ENCODE measurements at regions not wholly inside any gene's neighbourhood (a gene's known extent, or its start where the extent isn't known, plus 50 kb on each side); places are given as distances from the start of the nearest gene placed in this dataset.

- Mint-ChIP-seq H3K27ac (no peak overlapping the region), H3K36me3 (ENCODE audit: low read depth) (no peaks in the 10 kb centered on the region), H3K27me3 (no peaks in the 10 kb centered on the region), H3K4me1 (no peaks in the 10 kb centered on the region), H3K9me3 (peaks cover 20% of the 10 kb centered on the region), H3K4me3 (no peak overlapping the region)
- ATAC-seq (no peak), DNase-seq (no peak)
Measured at GRCh38 chr17:70955441-70955840, 786.1 kb downstream of the KCNJ2 start.

DNA sequence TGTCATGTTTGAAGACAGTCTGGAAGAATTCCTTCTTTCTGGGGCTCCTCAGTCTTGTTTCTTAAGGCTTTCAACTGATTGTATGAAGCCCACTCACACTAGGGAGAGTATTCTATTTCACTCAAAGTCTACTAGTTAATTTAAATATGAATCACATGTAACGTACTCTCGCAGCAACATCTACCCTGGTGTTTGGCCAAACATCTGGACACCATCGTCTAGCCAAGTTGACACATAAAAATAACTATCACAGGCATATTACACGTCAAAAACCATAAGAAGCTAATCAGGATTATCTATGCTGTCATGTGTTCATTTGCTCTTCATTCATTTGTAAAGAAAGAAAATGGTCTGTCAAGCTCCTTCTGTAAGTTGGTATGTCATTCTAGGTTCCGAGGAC is 787.4 kb downstream of the KCNJ2 start:
- no peaks in the 10 kb centered on the region for H3K4me1 Mint-ChIP-seq
- no peaks in the 10 kb centered on the region for H3K27me3 Mint-ChIP-seq
- no peaks in the 10 kb centered on the region for H3K36me3 Mint-ChIP-seq (ENCODE audit: low read depth)
- no peak overlapping the region for H3K4me3 Mint-ChIP-seq
- peaks cover 15% of the 10 kb centered on the region for H3K9me3 Mint-ChIP-seq
- DNase-seq (no peak), ATAC-seq (no peak)
- H3K27ac Mint-ChIP-seq: no peak overlapping the region

DNA sequence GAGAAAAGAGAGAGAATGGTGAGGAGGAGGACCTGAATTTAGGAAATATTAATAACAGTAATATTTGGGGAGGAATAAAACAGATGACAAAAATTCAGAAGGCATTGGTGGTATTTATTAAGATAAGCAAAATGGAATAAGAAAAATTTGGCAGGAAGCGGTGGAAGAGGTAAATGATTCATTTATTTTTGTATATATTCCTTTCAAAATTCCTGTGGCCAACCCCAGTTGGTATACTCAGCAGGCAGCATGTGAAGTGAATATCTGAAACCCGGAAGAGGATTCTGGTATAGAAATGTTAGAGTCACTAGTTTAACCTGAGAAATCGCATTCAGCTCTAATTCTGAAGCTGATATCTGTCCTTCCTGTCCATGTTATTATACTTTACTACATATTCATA is 792.0 kb downstream of the KCNJ2 start:
- no peaks in the 10 kb centered on the region for H3K4me1 Mint-ChIP-seq
- H3K4me3 Mint-ChIP-seq: no peak overlapping the region
- no peak overlapping the region for H3K27ac Mint-ChIP-seq
- DNase-seq (no peak), ATAC-seq (no peak)
- H3K9me3 Mint-ChIP-seq: peaks cover 19% of the 10 kb centered on the region
- H3K36me3 Mint-ChIP-seq (ENCODE audit: low read depth): no peaks in the 10 kb centered on the region
- H3K27me3 Mint-ChIP-seq: no peaks in the 10 kb centered on the region

DNA sequence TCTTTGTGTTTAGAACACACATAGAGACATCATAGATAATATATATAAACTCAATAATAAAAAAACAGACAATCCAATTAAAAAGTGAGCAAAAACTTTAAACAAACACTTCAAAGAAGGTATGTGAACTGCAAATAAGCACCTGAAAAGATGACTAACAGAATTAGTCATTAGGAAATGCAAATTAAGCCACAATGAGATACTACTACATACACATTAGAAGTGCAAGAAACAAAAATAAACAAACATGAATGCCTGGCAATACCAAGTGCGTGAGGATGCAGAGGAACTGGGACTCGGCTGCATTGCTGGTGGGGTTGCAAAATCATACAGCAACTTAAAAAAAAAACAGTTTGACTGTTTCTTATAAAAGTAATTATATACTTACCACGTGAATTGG is 799.0 kb downstream of the KCNJ2 start:
- no peak for ATAC-seq
- no peaks in the 10 kb centered on the region for H3K4me1 Mint-ChIP-seq
- no peaks in the 10 kb centered on the region for H3K36me3 Mint-ChIP-seq (ENCODE audit: low read depth)
- H3K9me3 Mint-ChIP-seq: peaks cover 18% of the 10 kb centered on the region
- DNase-seq: no peak
- H3K27me3 Mint-ChIP-seq: no peaks in the 10 kb centered on the region
- no peak overlapping the region for H3K4me3 Mint-ChIP-seq
- no peak overlapping the region for H3K27ac Mint-ChIP-seq

GRCh38 chr17:70969521-70970034 is 800.2 kb downstream of the KCNJ2 start:
- Mint-ChIP-seq H3K4me1 (no peaks in the 10 kb centered on the region), H3K4me3 (no peak overlapping the region), H3K27ac (no peak overlapping the region), H3K27me3 (no peaks in the 10 kb centered on the region), H3K9me3 (peaks cover 18% of the 10 kb centered on the region), H3K36me3 (ENCODE audit: low read depth) (no peaks in the 10 kb centered on the region)
- no peak for ATAC-seq
- no peak for DNase-seq

- H3K4me1 Mint-ChIP-seq: no peaks in the 10 kb centered on the region
- no peaks in the 10 kb centered on the region for H3K9me3 Mint-ChIP-seq
- no peaks in the 10 kb centered on the region for H3K36me3 Mint-ChIP-seq (ENCODE audit: low read depth)
- DNase-seq: no peak
- no peak for ATAC-seq
- H3K27ac Mint-ChIP-seq: no peak overlapping the region
- H3K4me3 Mint-ChIP-seq: no peak overlapping the region
- no peaks in the 10 kb centered on the region for H3K27me3 Mint-ChIP-seq
Measured at GRCh38 chr17:70976447-70976846, 807.1 kb downstream of the KCNJ2 start.

- no peaks in the 10 kb centered on the region for H3K27me3 Mint-ChIP-seq
- no peak for DNase-seq
- H3K9me3 Mint-ChIP-seq: peaks cover 27% of the 10 kb centered on the region
- no peak overlapping the region for H3K4me3 Mint-ChIP-seq
- peaks cover 2% of the 10 kb centered on the region for H3K36me3 Mint-ChIP-seq (ENCODE audit: low read depth)
- no peaks in the 10 kb centered on the region for H3K4me1 Mint-ChIP-seq
- H3K27ac Mint-ChIP-seq: no peak overlapping the region
- ATAC-seq: no peak
Measured at GRCh38 chr17:70984873-70985272, 815.5 kb downstream of the KCNJ2 start.

- H3K27ac Mint-ChIP-seq: no peak overlapping the region
- H3K27me3 Mint-ChIP-seq: no peaks in the 10 kb centered on the region
- ATAC-seq (no peak), DNase-seq (no peak)
- H3K9me3 Mint-ChIP-seq: peaks cover 41% of the 10 kb centered on the region
- no peaks in the 10 kb centered on the region for H3K4me1 Mint-ChIP-seq
- no peak overlapping the region for H3K4me3 Mint-ChIP-seq
- peaks cover 2% of the 10 kb centered on the region for H3K36me3 Mint-ChIP-seq (ENCODE audit: low read depth)
Measured at GRCh38 chr17:70987867-70988340, 818.6 kb downstream of the KCNJ2 start.

GRCh38 chr17:70988622-70989021 is 819.3 kb downstream of the KCNJ2 start:
- Mint-ChIP-seq H3K36me3 (ENCODE audit: low read depth) (peaks cover 2% of the 10 kb centered on the region), H3K4me3 (no peak overlapping the region), H3K27ac (no peak overlapping the region), H3K4me1 (no peaks in the 10 kb centered on the region), H3K9me3 (peaks cover 39% of the 10 kb centered on the region), H3K27me3 (no peaks in the 10 kb centered on the region)
- DNase-seq: no peak
- ATAC-seq: no peak

- Mint-ChIP-seq H3K27me3 (no peaks in the 10 kb centered on the region), H3K9me3 (peaks cover 39% of the 10 kb centered on the region), H3K36me3 (ENCODE audit: low read depth) (peaks cover 2% of the 10 kb centered on the region), H3K4me3 (no peak overlapping the region), H3K4me1 (no peaks in the 10 kb centered on the region), H3K27ac (no peak overlapping the region)
- no peak for ATAC-seq
- no peak for DNase-seq
Measured at GRCh38 chr17:70989280-70989679, 819.9 kb downstream of the KCNJ2 start.

DNA sequence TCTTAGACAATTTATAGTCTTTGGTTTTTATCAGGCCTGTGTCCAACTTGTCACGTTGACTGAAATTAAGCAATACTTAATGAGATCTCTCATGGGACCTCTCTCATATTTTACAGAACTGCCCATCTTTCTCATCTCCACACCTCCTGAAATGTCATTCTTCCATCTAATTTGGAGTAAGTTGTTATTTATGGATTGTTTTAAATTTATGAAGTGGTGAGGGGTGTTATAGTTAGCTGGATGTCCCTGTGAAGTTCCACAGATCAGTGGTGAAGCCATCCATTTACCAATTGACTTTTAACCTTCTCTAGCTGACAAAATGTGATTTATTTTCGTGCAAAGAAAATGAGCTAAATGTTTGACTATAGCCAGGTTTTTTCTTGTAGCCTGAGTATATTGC is 824.9 kb downstream of the KCNJ2 start:
- H3K4me1 Mint-ChIP-seq: no peaks in the 10 kb centered on the region
- ATAC-seq (no peak), DNase-seq (no peak)
- H3K27me3 Mint-ChIP-seq: no peaks in the 10 kb centered on the region
- peaks cover 22% of the 10 kb centered on the region for H3K9me3 Mint-ChIP-seq
- H3K4me3 Mint-ChIP-seq: no peak overlapping the region
- H3K36me3 Mint-ChIP-seq (ENCODE audit: low read depth): no peaks in the 10 kb centered on the region
- H3K27ac Mint-ChIP-seq: no peak overlapping the region

DNA sequence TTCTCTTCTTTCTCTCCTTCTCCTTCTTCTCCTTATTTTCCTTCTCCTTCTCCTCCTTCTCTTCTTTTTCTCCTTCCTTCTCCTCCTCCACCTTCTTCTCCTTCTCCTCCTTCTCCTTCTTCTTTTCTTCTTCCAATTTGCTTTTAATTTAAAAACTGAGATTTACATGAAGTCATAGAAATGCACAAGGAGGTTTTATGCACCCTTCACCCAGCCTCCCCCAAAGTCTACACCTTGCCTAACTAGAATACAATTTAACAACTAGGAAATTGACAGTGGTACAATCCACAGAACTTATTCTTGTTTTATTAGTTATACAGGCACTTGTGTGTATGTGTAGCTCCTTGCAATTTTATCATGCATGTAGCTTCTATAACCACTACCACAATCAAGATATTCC is 826.7 kb downstream of the KCNJ2 start:
- no peak overlapping the region for H3K4me3 Mint-ChIP-seq
- H3K36me3 Mint-ChIP-seq (ENCODE audit: low read depth): no peaks in the 10 kb centered on the region
- H3K4me1 Mint-ChIP-seq: no peaks in the 10 kb centered on the region
- H3K9me3 Mint-ChIP-seq: peaks cover 13% of the 10 kb centered on the region
- DNase-seq (no peak), ATAC-seq (no peak)
- no peak overlapping the region for H3K27ac Mint-ChIP-seq
- H3K27me3 Mint-ChIP-seq: no peaks in the 10 kb centered on the region

GRCh38 chr17:71003736-71004135 is 834.4 kb downstream of the KCNJ2 start:
- no peaks in the 10 kb centered on the region for H3K4me1 Mint-ChIP-seq
- no peaks in the 10 kb centered on the region for H3K36me3 Mint-ChIP-seq (ENCODE audit: low read depth)
- no peaks in the 10 kb centered on the region for H3K27me3 Mint-ChIP-seq
- no peak for ATAC-seq
- peaks cover 3% of the 10 kb centered on the region for H3K9me3 Mint-ChIP-seq
- no peak overlapping the region for H3K4me3 Mint-ChIP-seq
- no peak overlapping the region for H3K27ac Mint-ChIP-seq
- no peak for DNase-seq

DNA sequence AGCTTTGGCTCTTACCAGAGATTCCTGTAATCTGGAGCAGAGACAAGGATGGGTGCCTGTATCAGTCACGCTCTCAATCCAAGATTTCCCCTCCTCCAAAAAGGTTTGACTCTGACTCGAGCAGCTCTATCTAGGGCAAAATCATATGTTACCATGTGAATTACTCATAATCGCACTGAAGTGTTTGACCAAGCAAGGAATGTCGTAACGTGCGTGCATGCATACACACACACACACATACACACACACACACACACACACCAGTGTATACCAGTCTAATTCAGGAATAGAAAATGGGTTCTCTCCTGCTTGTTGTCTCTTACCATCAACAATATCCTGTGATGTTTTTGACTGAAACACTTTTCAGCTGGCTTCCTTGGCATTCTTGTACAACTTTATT is 835.1 kb downstream of the KCNJ2 start:
- Mint-ChIP-seq H3K27ac (no peak overlapping the region), H3K4me3 (no peak overlapping the region), H3K36me3 (ENCODE audit: low read depth) (no peaks in the 10 kb centered on the region), H3K9me3 (peaks cover 3% of the 10 kb centered on the region), H3K27me3 (no peaks in the 10 kb centered on the region), H3K4me1 (no peaks in the 10 kb centered on the region)
- ATAC-seq (no peak), DNase-seq (no peak)

DNA sequence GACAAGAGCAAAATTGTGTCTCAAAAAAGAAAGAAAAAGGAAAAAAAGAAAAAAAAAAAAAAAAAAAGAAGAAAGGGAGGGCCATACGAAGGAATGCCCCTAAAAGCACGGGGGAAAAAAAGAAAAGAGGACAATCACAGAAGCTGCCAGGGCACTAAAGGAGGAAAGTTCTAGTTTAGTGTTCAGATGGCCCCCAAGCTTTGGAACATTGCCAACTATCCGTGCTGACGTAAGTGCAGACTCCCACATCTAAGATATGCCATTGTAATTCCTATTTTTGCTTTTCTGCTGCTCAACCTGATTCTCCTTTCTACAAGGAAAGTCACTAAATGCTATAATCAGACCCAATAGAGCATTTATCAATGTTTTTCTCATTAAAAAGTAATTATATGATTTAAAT is 842.1 kb downstream of the KCNJ2 start:
- no peaks in the 10 kb centered on the region for H3K4me1 Mint-ChIP-seq
- no peak overlapping the region for H3K27ac Mint-ChIP-seq
- no peaks in the 10 kb centered on the region for H3K9me3 Mint-ChIP-seq
- no peak overlapping the region for H3K4me3 Mint-ChIP-seq
- no peaks in the 10 kb centered on the region for H3K27me3 Mint-ChIP-seq
- DNase-seq (no peak), ATAC-seq (no peak)
- H3K36me3 Mint-ChIP-seq (ENCODE audit: low read depth): no peaks in the 10 kb centered on the region

- no peak overlapping the region for H3K27ac Mint-ChIP-seq
- peaks cover 3% of the 10 kb centered on the region for H3K9me3 Mint-ChIP-seq
- H3K27me3 Mint-ChIP-seq: no peaks in the 10 kb centered on the region
- no peaks in the 10 kb centered on the region for H3K4me1 Mint-ChIP-seq
- no peaks in the 10 kb centered on the region for H3K36me3 Mint-ChIP-seq (ENCODE audit: low read depth)
- no peak overlapping the region for H3K4me3 Mint-ChIP-seq
- ATAC-seq (no peak), DNase-seq (no peak)
Measured at GRCh38 chr17:71019699-71020098, 850.4 kb downstream of the KCNJ2 start.

Data from activated naive CD8-positive, alpha-beta T cell treated with anti-CD3 and anti-CD28 coated beads, Interleukin-2, amount 50 U/mL, for 24 hours (primary cell).